ENCODE measurements at regions not wholly inside any gene's neighbourhood (a gene's known extent, or its start where the extent isn't known, plus 50 kb on each side); places are given as distances from the start of the nearest gene placed in this dataset.

DNA sequence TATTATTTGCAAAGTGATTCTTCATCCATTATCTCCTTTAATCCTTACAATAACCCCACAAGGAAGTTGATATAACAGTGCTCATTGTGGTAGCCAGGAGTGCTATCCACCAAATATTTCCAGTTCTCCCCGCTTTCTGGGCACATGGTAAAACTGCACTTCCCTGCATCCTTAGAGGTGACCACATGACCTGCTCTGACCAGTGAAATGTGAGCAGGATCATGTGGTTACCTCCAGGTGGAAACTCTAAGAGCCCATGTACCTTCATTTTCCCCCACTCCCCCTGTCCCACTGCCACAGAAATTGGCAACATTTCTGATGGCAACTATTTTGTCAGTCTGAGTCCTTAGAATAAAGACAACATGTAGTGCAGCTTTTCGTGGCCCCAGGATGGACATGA is 89.7 kb downstream of the MRPL46 start:
- H3K27me3 ChIP-seq (ENCODE audit: control insufficient read depth, insufficient read depth, low read length): no peaks in the 10 kb centered on the region
- H3K9ac ChIP-seq (ENCODE audit: low read length): no peak overlapping the region
- H3K4me1 ChIP-seq (ENCODE audit: control insufficient read depth, low read depth, low read length): no peaks in the 10 kb centered on the region
- H3K4me3 ChIP-seq (ENCODE audit: low read length): no peak overlapping the region
- no peaks in the 10 kb centered on the region for H3K9me3 ChIP-seq (ENCODE audit: control insufficient read depth, low read depth, low read length)
- no peaks in the 10 kb centered on the region for H3K36me3 ChIP-seq (ENCODE audit: control insufficient read depth, low read depth, low read length)
- no peak overlapping the region for H3K27ac ChIP-seq (ENCODE audit: low read length)

DNA sequence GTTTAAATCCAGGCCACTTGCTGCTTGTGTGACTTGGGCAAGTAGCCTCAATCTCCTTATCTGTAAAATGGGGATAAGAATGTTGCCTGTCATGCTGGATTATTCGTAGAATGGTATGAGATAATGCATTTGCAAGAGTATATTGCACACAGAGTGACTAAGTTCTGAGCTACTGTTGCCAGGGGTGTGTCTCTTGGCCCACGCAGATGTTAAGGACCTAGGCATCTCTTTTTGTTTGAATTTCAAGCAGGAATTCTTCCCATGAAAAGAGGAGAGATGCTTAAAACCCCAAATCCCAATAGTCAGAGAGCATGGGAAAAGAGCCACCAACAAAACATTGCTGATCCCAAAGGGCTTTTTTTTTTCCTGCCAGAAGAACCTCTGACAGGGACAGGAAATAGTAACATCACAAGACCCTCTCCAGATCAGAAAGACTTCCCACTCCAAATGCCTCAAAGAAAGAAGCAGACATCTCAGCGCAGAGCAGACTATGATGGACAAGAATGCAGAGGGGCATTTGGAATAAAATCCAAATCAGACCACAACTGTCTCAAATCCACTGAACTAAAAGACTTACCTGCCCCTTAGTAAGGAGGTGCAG is 90.5 kb downstream of the MRPL46 start:
- H3K9me3 ChIP-seq (ENCODE audit: control insufficient read depth, low read depth, low read length): no peaks in the 10 kb centered on the region
- H3K27me3 ChIP-seq (ENCODE audit: control insufficient read depth, insufficient read depth, low read length): no peaks in the 10 kb centered on the region
- H3K4me3 ChIP-seq (ENCODE audit: low read length): no peak overlapping the region
- no peaks in the 10 kb centered on the region for H3K36me3 ChIP-seq (ENCODE audit: control insufficient read depth, low read depth, low read length)
- no peaks in the 10 kb centered on the region for H3K4me1 ChIP-seq (ENCODE audit: control insufficient read depth, low read depth, low read length)
- H3K9ac ChIP-seq (ENCODE audit: low read length): no peak overlapping the region
- H3K27ac ChIP-seq (ENCODE audit: low read length): no peak overlapping the region

DNA sequence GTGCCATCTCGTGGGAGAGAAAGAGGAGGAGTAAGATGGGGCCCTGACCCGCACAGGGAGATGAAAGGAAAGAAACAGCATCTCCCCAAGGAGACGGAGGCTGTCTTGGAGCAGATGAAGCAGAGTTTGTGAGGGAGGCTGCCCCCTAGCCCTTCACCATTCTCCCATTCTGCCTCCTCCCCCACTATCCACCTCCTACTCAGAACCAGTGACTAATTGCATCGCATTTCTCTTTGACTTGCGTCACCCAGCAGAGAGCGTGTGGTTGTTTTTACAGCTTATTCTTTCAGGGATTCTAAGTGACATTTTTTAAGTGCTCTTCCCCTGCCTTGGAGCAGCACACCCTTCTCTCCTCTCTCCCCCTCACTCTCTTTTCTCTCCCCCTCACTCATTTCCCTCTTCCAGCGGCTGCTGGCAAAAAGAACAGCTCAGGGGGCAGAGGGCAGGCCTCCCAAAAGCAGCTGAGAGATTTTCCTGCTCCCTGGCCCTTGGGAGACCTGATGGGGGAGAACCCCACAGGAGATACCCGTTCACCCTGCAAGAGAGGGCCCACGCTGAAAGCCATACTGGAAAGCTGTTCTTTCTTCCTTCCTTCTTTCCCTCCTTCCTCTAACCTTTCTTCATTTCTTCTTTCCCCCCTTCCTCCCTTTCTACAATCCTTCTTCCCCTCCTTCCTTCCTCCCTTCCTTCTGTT is 91.8 kb downstream of the MRPL46 start:
- Histone ChIP-seq H3K9me3 (ENCODE audit: control insufficient read depth, low read depth, low read length) (no peaks in the 10 kb centered on the region), H3K4me1 (ENCODE audit: control insufficient read depth, low read depth, low read length) (no peaks in the 10 kb centered on the region), H3K36me3 (ENCODE audit: control insufficient read depth, low read depth, low read length) (no peaks in the 10 kb centered on the region), H3K4me3 (ENCODE audit: low read length) (no peak overlapping the region), H3K27me3 (ENCODE audit: control insufficient read depth, insufficient read depth, low read length) (no peaks in the 10 kb centered on the region), H3K27ac (ENCODE audit: low read length) (no peak overlapping the region), H3K9ac (ENCODE audit: low read length) (no peak overlapping the region)

DNA sequence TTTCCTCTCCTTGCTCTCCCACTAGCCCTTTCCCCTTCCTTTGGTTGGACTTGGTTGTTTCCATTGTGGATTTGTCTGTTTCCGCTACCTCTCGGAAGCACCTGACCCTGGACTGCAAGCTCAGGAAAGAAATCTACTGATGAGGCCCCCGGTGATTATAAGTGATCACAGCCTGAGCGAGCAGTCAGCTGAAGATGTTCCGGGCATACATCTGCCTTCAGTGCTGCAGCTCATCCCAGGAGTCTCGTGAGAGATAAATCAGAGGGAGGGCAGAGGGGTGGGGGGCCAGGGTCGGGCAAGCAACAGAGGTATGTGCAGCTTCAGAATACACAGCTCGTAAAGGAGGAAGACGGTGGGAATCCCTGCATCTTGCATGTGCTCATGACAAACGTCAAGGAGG is 102.1 kb downstream of the MRPL46 start:
- Histone ChIP-seq H3K4me3 (ENCODE audit: low read length) (no peak overlapping the region), H3K9ac (ENCODE audit: low read length) (no peak overlapping the region), H3K27me3 (ENCODE audit: control insufficient read depth, insufficient read depth, low read length) (no peaks in the 10 kb centered on the region), H3K27ac (ENCODE audit: low read length) (no peak overlapping the region), H3K4me1 (ENCODE audit: control insufficient read depth, low read depth, low read length) (no peaks in the 10 kb centered on the region), H3K9me3 (ENCODE audit: control insufficient read depth, low read depth, low read length) (no peaks in the 10 kb centered on the region), H3K36me3 (ENCODE audit: control insufficient read depth, low read depth, low read length) (no peaks in the 10 kb centered on the region)

DNA sequence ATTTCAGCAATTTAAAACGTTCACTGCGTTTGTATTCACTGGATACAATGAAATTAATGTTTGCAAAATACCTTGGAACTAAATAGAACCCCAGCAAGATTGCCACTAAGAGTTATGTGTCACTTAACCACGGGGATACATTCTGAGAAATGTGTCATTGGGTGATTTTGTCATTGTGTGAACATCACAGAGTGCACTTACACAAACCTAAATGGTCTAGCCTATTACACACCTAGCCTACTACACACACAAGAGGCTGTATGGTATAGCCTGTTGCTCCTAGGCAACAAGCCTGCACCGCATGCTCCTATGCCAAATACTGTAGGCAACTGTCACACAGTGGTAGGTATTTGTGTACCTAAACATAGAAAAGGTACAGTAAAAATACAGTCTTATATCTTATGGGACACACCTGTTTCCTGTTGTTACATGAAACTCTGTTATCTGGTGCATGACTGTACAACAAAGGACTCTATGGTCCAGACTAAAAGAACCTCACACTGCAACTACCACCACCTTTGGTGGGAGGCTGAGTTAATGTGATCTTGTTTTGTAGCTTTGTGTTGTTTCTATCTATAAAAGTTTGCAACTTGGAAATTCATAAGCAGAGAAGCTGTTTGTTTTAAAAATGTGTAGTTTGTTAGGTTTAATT is 92.2 kb upstream of the NTRK3 start:
- H3K4me3 ChIP-seq (ENCODE audit: low read length): no peak overlapping the region
- no peak overlapping the region for H3K9ac ChIP-seq (ENCODE audit: low read length)
- no peaks in the 10 kb centered on the region for H3K4me1 ChIP-seq (ENCODE audit: control insufficient read depth, low read depth, low read length)
- H3K27me3 ChIP-seq (ENCODE audit: control insufficient read depth, insufficient read depth, low read length): no peaks in the 10 kb centered on the region
- H3K27ac ChIP-seq (ENCODE audit: low read length): no peak overlapping the region
- H3K36me3 ChIP-seq (ENCODE audit: control insufficient read depth, low read depth, low read length): no peaks in the 10 kb centered on the region
- peaks cover 6% of the 10 kb centered on the region for H3K9me3 ChIP-seq (ENCODE audit: control insufficient read depth, low read depth, low read length)

GRCh38 chr15:88345962-88346361 is 89.4 kb upstream of the NTRK3 start:
- no peak overlapping the region for H3K27ac ChIP-seq (ENCODE audit: low read length)
- no peaks in the 10 kb centered on the region for H3K9me3 ChIP-seq (ENCODE audit: control insufficient read depth, low read depth, low read length)
- H3K36me3 ChIP-seq (ENCODE audit: control insufficient read depth, low read depth, low read length): no peaks in the 10 kb centered on the region
- H3K4me3 ChIP-seq (ENCODE audit: low read length): no peak overlapping the region
- H3K4me1 ChIP-seq (ENCODE audit: control insufficient read depth, low read depth, low read length): no peaks in the 10 kb centered on the region
- H3K27me3 ChIP-seq (ENCODE audit: control insufficient read depth, insufficient read depth, low read length): no peaks in the 10 kb centered on the region
- H3K9ac ChIP-seq (ENCODE audit: low read length): no peak overlapping the region

- H3K9me3 ChIP-seq (ENCODE audit: control insufficient read depth, low read depth, low read length): no peaks in the 10 kb centered on the region
- H3K36me3 ChIP-seq (ENCODE audit: control insufficient read depth, low read depth, low read length): no peaks in the 10 kb centered on the region
- no peak overlapping the region for H3K9ac ChIP-seq (ENCODE audit: low read length)
- H3K4me3 ChIP-seq (ENCODE audit: low read length): no peak overlapping the region
- H3K4me1 ChIP-seq (ENCODE audit: control insufficient read depth, low read depth, low read length): no peaks in the 10 kb centered on the region
- H3K27me3 ChIP-seq (ENCODE audit: control insufficient read depth, insufficient read depth, low read length): no peaks in the 10 kb centered on the region
- H3K27ac ChIP-seq (ENCODE audit: low read length): no peak overlapping the region
Observed at GRCh38 chr15:88344786-88345185, 88.2 kb upstream of the NTRK3 start.

DNA sequence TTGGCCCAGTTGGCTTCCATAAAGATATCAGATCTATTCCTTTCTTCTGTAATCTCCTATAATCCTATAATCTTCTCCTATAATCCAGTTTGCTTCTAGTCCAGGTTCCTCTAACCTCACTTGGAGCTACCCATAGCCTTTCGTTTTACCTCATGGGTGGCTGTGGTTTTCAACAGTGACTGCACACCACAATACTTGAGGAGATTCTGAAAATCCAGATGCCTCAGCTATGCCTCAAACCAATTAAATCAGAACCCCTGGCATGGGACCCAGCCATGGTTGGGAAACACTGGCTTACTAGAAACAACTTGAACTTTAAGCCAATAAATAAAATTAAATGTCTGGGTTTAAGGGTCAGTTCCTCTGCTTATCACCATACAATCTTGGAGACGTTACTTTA is 86.1 kb upstream of the NTRK3 start:
- H3K36me3 ChIP-seq (ENCODE audit: control insufficient read depth, low read depth, low read length): no peaks in the 10 kb centered on the region
- no peak overlapping the region for H3K4me3 ChIP-seq (ENCODE audit: low read length)
- H3K4me1 ChIP-seq (ENCODE audit: control insufficient read depth, low read depth, low read length): no peaks in the 10 kb centered on the region
- no peak overlapping the region for H3K27ac ChIP-seq (ENCODE audit: low read length)
- H3K27me3 ChIP-seq (ENCODE audit: control insufficient read depth, insufficient read depth, low read length): no peaks in the 10 kb centered on the region
- H3K9ac ChIP-seq (ENCODE audit: low read length): no peak overlapping the region
- H3K9me3 ChIP-seq (ENCODE audit: control insufficient read depth, low read depth, low read length): no peaks in the 10 kb centered on the region

DNA sequence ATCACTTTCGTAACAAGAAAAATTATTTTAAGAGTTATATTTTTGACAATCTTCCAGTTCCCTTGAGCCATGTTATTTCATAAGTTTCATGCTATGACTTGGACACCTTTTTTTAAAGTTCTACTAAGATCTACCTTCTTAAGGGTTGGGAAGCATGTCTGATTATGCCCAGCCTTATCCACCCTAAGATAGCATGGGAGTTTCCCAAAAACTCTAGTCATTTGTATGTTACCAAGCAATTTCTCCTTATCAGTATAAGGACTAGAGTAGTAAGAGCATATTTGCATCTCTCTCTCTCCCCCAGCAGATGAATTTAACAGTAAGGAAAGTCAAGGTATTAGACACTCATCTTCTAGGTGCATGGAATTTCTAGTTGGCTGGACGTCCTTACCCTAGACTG is 85.1 kb upstream of the NTRK3 start:
- no peak overlapping the region for H3K27ac ChIP-seq (ENCODE audit: low read length)

DNA sequence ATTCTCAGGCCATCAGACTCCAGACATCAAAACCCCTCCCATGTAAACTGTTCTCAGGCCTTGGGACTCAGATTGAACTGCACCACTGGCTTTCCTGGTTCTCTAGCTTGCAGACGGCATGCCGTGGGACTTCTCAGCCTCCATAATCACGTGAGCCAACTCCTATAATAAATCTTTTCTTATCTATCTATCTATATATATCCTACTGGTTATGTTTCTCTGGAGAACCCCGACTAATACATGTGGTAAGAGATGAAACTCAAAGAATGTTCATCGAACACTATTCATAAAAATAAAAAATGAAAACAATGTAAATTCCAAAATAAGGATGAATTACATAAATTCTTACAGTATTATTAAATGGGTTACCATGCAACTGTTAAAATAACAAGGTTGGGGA is 84.5 kb upstream of the NTRK3 start:
- Histone ChIP-seq H3K27ac (ENCODE audit: low read length) (no peak overlapping the region), H3K36me3 (ENCODE audit: control insufficient read depth, low read depth, low read length) (no peaks in the 10 kb centered on the region), H3K9ac (ENCODE audit: low read length) (no peak overlapping the region), H3K9me3 (ENCODE audit: control insufficient read depth, low read depth, low read length) (no peaks in the 10 kb centered on the region), H3K27me3 (ENCODE audit: control insufficient read depth, insufficient read depth, low read length) (no peaks in the 10 kb centered on the region), H3K4me3 (ENCODE audit: low read length) (no peak overlapping the region), H3K4me1 (ENCODE audit: control insufficient read depth, low read depth, low read length) (no peaks in the 10 kb centered on the region)

More for the DNA sequence above, 85.1 kb upstream of the NTRK3 start:
- H3K4me1 ChIP-seq (ENCODE audit: control insufficient read depth, low read depth, low read length): no peaks in the 10 kb centered on the region
- H3K9ac ChIP-seq (ENCODE audit: low read length): no peak overlapping the region
- H3K9me3 ChIP-seq (ENCODE audit: control insufficient read depth, low read depth, low read length): no peaks in the 10 kb centered on the region
- H3K36me3 ChIP-seq (ENCODE audit: control insufficient read depth, low read depth, low read length): no peaks in the 10 kb centered on the region
- H3K27me3 ChIP-seq (ENCODE audit: control insufficient read depth, insufficient read depth, low read length): no peaks in the 10 kb centered on the region
- H3K4me3 ChIP-seq (ENCODE audit: low read length): no peak overlapping the region

DNA sequence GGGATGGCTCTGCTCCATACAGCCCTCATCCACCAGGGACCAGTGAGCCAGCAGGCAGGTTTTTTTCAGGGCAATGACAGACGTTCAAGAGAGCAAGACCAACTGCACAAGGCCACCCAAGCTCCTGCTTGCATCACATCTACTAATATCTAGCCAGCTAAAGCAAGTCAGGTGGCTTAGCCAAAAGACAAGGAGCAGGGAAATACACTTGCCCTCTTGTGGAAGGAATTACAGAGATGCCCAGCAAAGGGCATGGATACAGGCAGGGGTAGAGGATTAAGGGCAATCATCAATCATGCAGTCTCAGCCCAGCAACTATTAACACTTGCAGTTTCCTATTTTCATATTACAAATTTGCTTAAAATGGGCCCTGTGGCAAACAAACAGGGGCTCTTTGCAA is 81.5 kb upstream of the NTRK3 start:
- Histone ChIP-seq H3K9ac (ENCODE audit: low read length) (no peak overlapping the region), H3K4me3 (ENCODE audit: low read length) (no peak overlapping the region), H3K27me3 (ENCODE audit: control insufficient read depth, insufficient read depth, low read length) (no peaks in the 10 kb centered on the region), H3K9me3 (ENCODE audit: control insufficient read depth, low read depth, low read length) (no peaks in the 10 kb centered on the region), H3K4me1 (ENCODE audit: control insufficient read depth, low read depth, low read length) (no peaks in the 10 kb centered on the region), H3K36me3 (ENCODE audit: control insufficient read depth, low read depth, low read length) (no peaks in the 10 kb centered on the region), H3K27ac (ENCODE audit: low read length) (no peak overlapping the region)

DNA sequence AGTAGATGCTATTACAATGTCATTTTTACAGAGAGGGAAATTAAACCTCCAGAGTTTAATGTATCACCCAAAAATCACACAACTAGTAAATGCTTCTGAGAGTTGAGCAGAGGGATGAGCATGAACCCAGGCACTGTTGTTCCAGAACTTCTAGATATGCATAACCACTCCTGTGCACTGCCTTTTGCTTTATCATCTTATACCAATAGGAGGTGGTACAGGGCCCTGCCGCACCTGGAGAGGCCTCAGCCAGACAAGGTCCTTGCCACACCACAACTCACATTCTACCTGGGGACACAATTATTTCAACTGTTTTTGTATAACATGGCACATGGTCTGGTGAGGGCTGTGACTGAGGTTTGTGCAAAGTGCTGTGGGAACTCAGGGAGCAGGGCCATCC is 78.5 kb upstream of the NTRK3 start:
- Histone ChIP-seq H3K9me3 (ENCODE audit: control insufficient read depth, low read depth, low read length) (no peaks in the 10 kb centered on the region), H3K27ac (ENCODE audit: low read length) (no peak overlapping the region), H3K4me1 (ENCODE audit: control insufficient read depth, low read depth, low read length) (no peaks in the 10 kb centered on the region), H3K4me3 (ENCODE audit: low read length) (no peak overlapping the region), H3K27me3 (ENCODE audit: control insufficient read depth, insufficient read depth, low read length) (no peaks in the 10 kb centered on the region), H3K9ac (ENCODE audit: low read length) (no peak overlapping the region), H3K36me3 (ENCODE audit: control insufficient read depth, low read depth, low read length) (no peaks in the 10 kb centered on the region)

All from iPS-18a (cell line).